ENCODE measurements at regions not wholly inside any gene's neighbourhood (a gene's known extent, or its start where the extent isn't known, plus 50 kb on each side); places are given as distances from the start of the nearest gene placed in this dataset.

- TF ChIP-seq POLR2A (IDR thresholded peaks at IDR 0.05; ENCODE audit: low read depth, low read length): no peak
- no peak for TF ChIP-seq POLR2AphosphoS5 (IDR thresholded peaks at IDR 0.05; ENCODE audit: low read depth, low read length)
Measured at GRCh38 chr11:69878144-69878883, 59.1 kb upstream of the FGF3 start.

Measured in GM12891 (cell line).